KOPT-K1 (cell line): ENCODE measurements at regions not wholly inside any gene's neighbourhood (a gene's known extent, or its start where the extent isn't known, plus 50 kb on each side); places are given as distances from the start of the nearest gene placed in this dataset.

Experiments
- H3K27ac ChIP-seq: fragments of 200-600 bp; sonication (generic); 2 replicates; pipeline ENCODE4 v1.5.1; 2016; ENCODE audit warnings: antibody characterized with exemption, mild to moderate bottlenecking, low read depth, low read length; ENCODE audit not compliant: poor library complexity, severe bottlenecking
- H3K36me3 ChIP-seq: fragments of 200-600 bp; sonication (generic); 2 replicates; pipeline ENCODE4 v1.5.1; 2017; ENCODE audit warnings: antibody characterized with exemption, mild to moderate bottlenecking, low read length, moderate library complexity; ENCODE audit not compliant: insufficient read depth
- H3K9me3 ChIP-seq: fragments of 200-600 bp; sonication (generic); 2 replicates; pipeline ENCODE4 v1.5.1; 2017; ENCODE audit warnings: antibody characterized with exemption, low read length, mild to moderate bottlenecking; ENCODE audit not compliant: insufficient read depth, poor library complexity, severe bottlenecking

GRCh38 chr4:176927117-176927516, 134.4 kb upstream of the VEGFC start:
- Histone ChIP-seq H3K36me3 (no peaks in the 10 kb centered on the region; the same call in 1 of the 2 replicates), H3K27ac (no peak overlapping the region), H3K9me3 (no peaks in the 10 kb centered on the region)

- H3K9me3 ChIP-seq = no peaks in the 10 kb centered on the region
- H3K27ac ChIP-seq = no peak overlapping the region
- H3K36me3 ChIP-seq = no peaks in the 10 kb centered on the region; the same call in 1 of the 2 replicates
These were observed 134.9 kb upstream of the VEGFC start for GRCh38 chr4:176927664-176928063.

GRCh38 chr4:176939445-176939844, 146.7 kb upstream of the VEGFC start:
- H3K36me3 ChIP-seq = no peaks in the 10 kb centered on the region; the same call in 1 of the 2 replicates
- H3K27ac ChIP-seq = no peak overlapping the region
- peaks cover 7% of the 10 kb centered on the region for H3K9me3 ChIP-seq

- H3K27ac ChIP-seq = no peak overlapping the region
- no peaks in the 10 kb centered on the region; the same call in 1 of the 2 replicates for H3K36me3 ChIP-seq
- peaks cover 7% of the 10 kb centered on the region for H3K9me3 ChIP-seq
These were observed 152.6 kb upstream of the VEGFC start for GRCh38 chr4:176945334-176945733.

GRCh38 chr4:176949029-176949428, 156.3 kb upstream of the VEGFC start:
- no peaks in the 10 kb centered on the region for H3K9me3 ChIP-seq
- H3K27ac ChIP-seq = no peak overlapping the region

GRCh38 chr4:176953021-176953420, 160.3 kb upstream of the VEGFC start:
- Histone ChIP-seq H3K27ac (no peak overlapping the region), H3K9me3 (peaks cover 35% of the 10 kb centered on the region), H3K36me3 (peaks cover 18% of the 10 kb centered on the region; the same call in 1 of the 2 replicates)

More at GRCh38 chr4:176949029-176949428, 156.3 kb upstream of the VEGFC start:
- H3K36me3 ChIP-seq = no peaks in the 10 kb centered on the region; the same call in 1 of the 2 replicates

- H3K36me3 ChIP-seq = peaks cover 18% of the 10 kb centered on the region; the same call in 1 of the 2 replicates
- H3K27ac ChIP-seq = no peak overlapping the region
- peaks cover 35% of the 10 kb centered on the region for H3K9me3 ChIP-seq
These were observed 164.8 kb upstream of the VEGFC start for GRCh38 chr4:176957353-176958118.

GRCh38 chr4:176959980-176960379, 167.3 kb upstream of the VEGFC start:
- H3K27ac ChIP-seq = no peak overlapping the region
- H3K9me3 ChIP-seq = peaks cover 26% of the 10 kb centered on the region
- H3K36me3 ChIP-seq = peaks cover 10% of the 10 kb centered on the region; the same call in 1 of the 2 replicates

- no peaks in the 10 kb centered on the region for H3K36me3 ChIP-seq
- no peaks in the 10 kb centered on the region for H3K9me3 ChIP-seq
These were observed 170.4 kb upstream of the VEGFC start for GRCh38 chr4:176963121-176963520.

GRCh38 chr4:176964116-176964691, 171.5 kb upstream of the VEGFC start:
- Histone ChIP-seq H3K36me3 (no peaks in the 10 kb centered on the region), H3K9me3 (no peaks in the 10 kb centered on the region), H3K27ac (no peak overlapping the region)

More at GRCh38 chr4:176963121-176963520, 170.4 kb upstream of the VEGFC start:
- no peak overlapping the region for H3K27ac ChIP-seq

- H3K9me3 ChIP-seq = no peaks in the 10 kb centered on the region
- no peaks in the 10 kb centered on the region for H3K36me3 ChIP-seq
These were observed 174.9 kb upstream of the VEGFC start for GRCh38 chr4:176967586-176967985.

GRCh38 chr4:176968094-176968493, 175.4 kb upstream of the VEGFC start:
- no peak overlapping the region for H3K27ac ChIP-seq

More at GRCh38 chr4:176967586-176967985, 174.9 kb upstream of the VEGFC start:
- no peak overlapping the region for H3K27ac ChIP-seq

GRCh38 chr4:176969011-176969410, 176.3 kb upstream of the VEGFC start:
- Histone ChIP-seq H3K27ac (no peak overlapping the region), H3K36me3 (0 out of 2 replicates have a peak, but pooled peaks cover 7% of the 10 kb centered on the region), H3K9me3 (no peaks in the 10 kb centered on the region)

More at GRCh38 chr4:176968094-176968493, 175.4 kb upstream of the VEGFC start:
- no peaks in the 10 kb centered on the region for H3K9me3 ChIP-seq
- H3K36me3 ChIP-seq = 0 out of 2 replicates have a peak, but pooled peaks cover 3% of the 10 kb centered on the region

GRCh38 chr4:176970853-176971252, 178.1 kb upstream of the VEGFC start:
- Histone ChIP-seq H3K9me3 (no peaks in the 10 kb centered on the region), H3K27ac (no peak overlapping the region)

GRCh38 chr4:176971576-176972115, 178.9 kb upstream of the VEGFC start:
- Histone ChIP-seq H3K36me3 (peaks cover 7% of the 10 kb centered on the region; the same call in 1 of the 2 replicates), H3K27ac (no peak overlapping the region), H3K9me3 (no peaks in the 10 kb centered on the region)

More at GRCh38 chr4:176970853-176971252, 178.1 kb upstream of the VEGFC start:
- peaks cover 7% of the 10 kb centered on the region; the same call in 1 of the 2 replicates for H3K36me3 ChIP-seq
